ENCODE measurements at regions not wholly inside any gene's neighbourhood (a gene's known extent, or its start where the extent isn't known, plus 50 kb on each side); places are given as distances from the start of the nearest gene placed in this dataset.

- Histone ChIP-seq H3K9ac (ENCODE audit: insufficient read length) (no peak overlapping the region), H3K36me3 (ENCODE audit: insufficient read depth, low read length) (no peaks in the 10 kb centered on the region), H3K4me3 (no peak overlapping the region), H3K27ac (no peak overlapping the region), H3K9me3 (ENCODE audit: low read depth, low read length) (no peaks in the 10 kb centered on the region)
- TF ChIP-seq FOXP2 (optimal IDR thresholded peaks at IDR 0.05; ENCODE audit: control extremely low read depth, extremely low read length, insufficient read depth) (no peak), EZH2 (IDR thresholded peaks at IDR 0.05) (no peak), POLR2AphosphoS5 (IDR thresholded peaks at IDR 0.05; ENCODE audit: borderline replicate concordance, low read depth, low read length) (no peak)
- no peak for DNase-seq (ENCODE audit: low read depth, low spot score)
Observed at GRCh38 chr4:46450556-46450955, 60.6 kb upstream of the GABRA2 start.

- Histone ChIP-seq H3K9ac (ENCODE audit: insufficient read length) (no peak overlapping the region), H3K36me3 (ENCODE audit: insufficient read depth, low read length) (no peaks in the 10 kb centered on the region), H3K9me3 (ENCODE audit: low read depth, low read length) (no peaks in the 10 kb centered on the region), H3K27ac (no peak overlapping the region), H3K4me3 (no peak overlapping the region)
- TF ChIP-seq EZH2 (IDR thresholded peaks at IDR 0.05): no peak
- TF ChIP-seq FOXP2 (optimal IDR thresholded peaks at IDR 0.05; ENCODE audit: control extremely low read depth, extremely low read length, insufficient read depth): no peak
- no peak for TF ChIP-seq POLR2AphosphoS5 (IDR thresholded peaks at IDR 0.05; ENCODE audit: borderline replicate concordance, low read depth, low read length)
- DNase-seq (ENCODE audit: low read depth, low spot score): no peak
Observed at GRCh38 chr4:46445710-46446314, 55.9 kb upstream of the GABRA2 start.

- no peaks in the 10 kb centered on the region for H3K36me3 ChIP-seq (ENCODE audit: insufficient read depth, low read length)
- no peak for TF ChIP-seq EZH2 (IDR thresholded peaks at IDR 0.05)
- TF ChIP-seq FOXP2 (optimal IDR thresholded peaks at IDR 0.05; ENCODE audit: control extremely low read depth, extremely low read length, insufficient read depth): no peak
- TF ChIP-seq POLR2AphosphoS5 (IDR thresholded peaks at IDR 0.05; ENCODE audit: borderline replicate concordance, low read depth, low read length): no peak
- H3K9me3 ChIP-seq (ENCODE audit: low read depth, low read length): no peaks in the 10 kb centered on the region
- H3K9ac ChIP-seq (ENCODE audit: insufficient read length): no peak overlapping the region
- DNase-seq (ENCODE audit: low read depth, low spot score): no peak
- no peak overlapping the region for H3K27ac ChIP-seq
- no peak overlapping the region for H3K4me3 ChIP-seq
Observed at GRCh38 chr4:46444318-46445000, 54.5 kb upstream of the GABRA2 start.

- no peaks in the 10 kb centered on the region for H3K36me3 ChIP-seq (ENCODE audit: insufficient read depth, low read length)
- H3K27ac ChIP-seq: no peak overlapping the region
- no peak for TF ChIP-seq POLR2AphosphoS5 (IDR thresholded peaks at IDR 0.05; ENCODE audit: borderline replicate concordance, low read depth, low read length)
- TF ChIP-seq FOXP2 (optimal IDR thresholded peaks at IDR 0.05; ENCODE audit: control extremely low read depth, extremely low read length, insufficient read depth): no peak
- no peak for TF ChIP-seq EZH2 (IDR thresholded peaks at IDR 0.05)
- no peak for DNase-seq (ENCODE audit: low read depth, low spot score)
- no peak overlapping the region for H3K9ac ChIP-seq (ENCODE audit: insufficient read length)
- H3K4me3 ChIP-seq: no peak overlapping the region
- H3K9me3 ChIP-seq (ENCODE audit: low read depth, low read length): no peaks in the 10 kb centered on the region
Observed at GRCh38 chr4:46442963-46443362, 53.0 kb upstream of the GABRA2 start.

GRCh38 chr4:46441136-46441859 is 51.4 kb upstream of the GABRA2 start:
- H3K9ac ChIP-seq (ENCODE audit: insufficient read length): no peak overlapping the region
- H3K27ac ChIP-seq: no peak overlapping the region
- no peak for DNase-seq (ENCODE audit: low read depth, low spot score)
- H3K36me3 ChIP-seq (ENCODE audit: insufficient read depth, low read length): no peaks in the 10 kb centered on the region
- H3K9me3 ChIP-seq (ENCODE audit: low read depth, low read length): no peaks in the 10 kb centered on the region
- no peak overlapping the region for H3K4me3 ChIP-seq
- TF ChIP-seq EZH2 (IDR thresholded peaks at IDR 0.05): no peak
- TF ChIP-seq FOXP2 (optimal IDR thresholded peaks at IDR 0.05; ENCODE audit: control extremely low read depth, extremely low read length, insufficient read depth): no peak
- TF ChIP-seq POLR2AphosphoS5 (IDR thresholded peaks at IDR 0.05; ENCODE audit: borderline replicate concordance, low read depth, low read length): no peak

Measured in SK-N-MC (cell line).